HG02973 (cell line): ENCODE measurements at regions not wholly inside any gene's neighbourhood (a gene's known extent, or its start where the extent isn't known, plus 50 kb on each side); places are given as distances from the start of the nearest gene placed in this dataset.
A peak's percentile ranks its signal among the peaks of the same experiment; 100 is the strongest.

Experiments
- ATAC-seq: cut with Tn5 transposase; IDR thresholded peaks from one replicate; pipeline ENCODE4 v1.9.1; 2021; ENCODE audit warnings: moderate library complexity; ENCODE audit not compliant: unreplicated experiment

DNA sequence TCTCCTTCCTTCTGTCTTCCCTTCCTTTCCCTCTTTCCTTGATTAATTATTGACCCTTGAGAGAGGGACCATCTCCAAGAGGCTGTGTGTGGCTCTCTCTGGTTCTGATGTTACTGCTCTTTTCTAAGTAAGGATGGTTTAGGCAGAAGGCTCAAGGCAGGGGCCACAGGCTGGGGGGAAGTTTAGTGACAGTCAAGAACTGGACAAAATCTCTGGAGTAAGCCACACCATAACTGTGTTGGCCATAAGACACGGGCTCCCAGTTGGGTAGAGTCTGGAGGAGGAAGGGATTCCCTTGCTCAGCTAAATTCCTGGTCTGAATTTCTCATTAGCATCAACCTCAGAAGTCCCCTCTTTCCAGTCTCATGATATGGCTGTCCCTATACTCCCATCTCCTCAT lies 74.7 kb downstream of the BUD13 start:
- ATAC-seq = no peak

DNA sequence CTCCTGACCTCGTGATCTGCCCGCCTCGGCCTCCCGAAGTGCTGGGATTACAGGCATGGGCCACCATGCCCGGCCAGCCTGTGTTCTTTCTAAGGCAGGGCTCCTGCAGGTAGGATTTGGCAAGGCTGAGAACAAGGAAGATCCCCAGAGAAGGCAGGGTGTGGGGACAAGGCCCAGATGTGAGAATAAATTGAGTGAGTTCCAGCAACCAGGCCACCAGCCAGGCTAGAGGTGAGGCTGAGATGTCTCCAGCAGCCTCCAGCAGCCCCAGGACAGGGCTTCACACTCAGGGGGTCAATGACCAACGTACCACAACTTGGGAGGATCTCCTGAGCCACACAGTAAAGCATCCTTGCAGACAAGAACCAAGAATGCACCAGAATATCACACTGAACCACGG lies 75.1 kb downstream of the BUD13 start:
- ATAC-seq = no peak

DNA sequence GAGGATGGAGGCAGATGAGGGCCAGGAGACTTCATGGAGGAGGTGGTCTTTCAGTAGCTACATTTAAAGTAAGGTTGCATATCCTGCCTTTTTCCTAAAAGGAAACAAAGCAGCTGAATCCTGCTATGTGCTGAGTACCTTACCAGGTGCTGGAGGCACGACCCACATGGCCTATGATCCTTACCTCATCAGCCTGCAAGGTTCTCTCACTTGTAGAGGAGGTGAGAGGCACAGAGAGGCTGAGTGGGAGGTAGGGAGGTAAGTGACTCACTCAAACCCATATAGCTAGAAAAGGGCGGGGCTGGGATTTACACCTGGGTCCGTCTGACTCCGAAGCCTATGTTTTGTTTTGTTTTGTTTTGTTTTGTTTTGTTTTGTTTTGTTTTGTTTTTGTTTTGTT lies 75.8 kb downstream of the BUD13 start:
- ATAC-seq = no peak

DNA sequence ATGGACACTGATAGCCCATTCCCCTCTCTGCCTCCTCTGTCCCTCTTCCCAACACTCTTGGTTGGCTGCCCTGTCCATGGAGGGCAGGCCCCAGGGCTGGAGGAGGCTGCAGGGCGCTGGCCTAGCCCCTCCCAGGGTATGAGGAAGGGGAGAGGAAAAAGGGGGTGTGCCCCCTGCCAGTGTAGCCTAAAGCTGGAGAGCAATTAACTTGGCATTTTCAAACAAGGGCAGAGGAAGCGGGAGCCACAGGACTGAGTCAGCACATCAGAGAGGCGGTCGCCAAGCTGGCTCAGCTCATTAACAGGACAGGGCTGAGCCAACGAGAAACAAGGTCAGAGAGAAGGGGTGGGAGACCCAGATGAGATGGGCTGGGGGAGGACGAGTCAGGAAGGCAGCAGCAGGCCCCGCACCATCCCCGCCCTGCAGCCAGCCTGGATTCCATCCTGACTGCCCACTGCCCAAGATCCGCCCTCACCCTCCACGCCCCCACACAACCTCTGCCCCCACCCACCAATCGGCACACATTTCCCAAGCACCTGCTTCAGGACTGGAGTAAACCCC lies 76.3 kb downstream of the BUD13 start:
- ATAC-seq = no peak

DNA sequence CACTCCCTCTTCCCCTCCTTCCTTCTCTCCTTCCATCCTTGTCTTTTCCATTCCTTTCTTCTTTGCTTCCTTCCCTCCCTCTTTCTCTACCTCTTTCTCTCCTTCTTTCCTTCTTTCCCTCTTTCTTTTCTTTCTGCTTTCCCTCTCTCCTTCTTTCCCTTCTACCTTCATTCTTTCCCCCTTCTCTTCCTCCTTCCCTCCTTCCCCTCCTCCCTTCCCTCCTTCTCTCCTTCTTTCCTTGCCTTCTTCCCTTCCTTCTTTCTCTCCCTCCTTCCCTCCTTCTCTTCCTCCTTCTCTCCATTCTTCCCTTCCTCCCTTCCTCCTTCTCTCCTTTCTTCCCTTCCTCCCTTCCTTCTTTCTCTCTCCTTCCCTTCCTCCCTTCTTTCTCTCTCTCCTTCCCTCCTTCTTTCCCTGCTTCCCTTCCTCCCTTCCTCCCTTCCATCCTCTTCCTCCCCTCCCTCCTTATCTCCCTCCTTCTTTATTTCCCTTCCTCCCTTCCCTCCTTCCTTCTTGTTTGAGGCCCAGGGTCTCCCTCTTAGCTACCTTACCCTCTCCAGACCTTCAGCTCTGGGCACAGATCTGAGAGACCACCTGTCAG lies 77.0 kb downstream of the BUD13 start:
- no peak for ATAC-seq

DNA sequence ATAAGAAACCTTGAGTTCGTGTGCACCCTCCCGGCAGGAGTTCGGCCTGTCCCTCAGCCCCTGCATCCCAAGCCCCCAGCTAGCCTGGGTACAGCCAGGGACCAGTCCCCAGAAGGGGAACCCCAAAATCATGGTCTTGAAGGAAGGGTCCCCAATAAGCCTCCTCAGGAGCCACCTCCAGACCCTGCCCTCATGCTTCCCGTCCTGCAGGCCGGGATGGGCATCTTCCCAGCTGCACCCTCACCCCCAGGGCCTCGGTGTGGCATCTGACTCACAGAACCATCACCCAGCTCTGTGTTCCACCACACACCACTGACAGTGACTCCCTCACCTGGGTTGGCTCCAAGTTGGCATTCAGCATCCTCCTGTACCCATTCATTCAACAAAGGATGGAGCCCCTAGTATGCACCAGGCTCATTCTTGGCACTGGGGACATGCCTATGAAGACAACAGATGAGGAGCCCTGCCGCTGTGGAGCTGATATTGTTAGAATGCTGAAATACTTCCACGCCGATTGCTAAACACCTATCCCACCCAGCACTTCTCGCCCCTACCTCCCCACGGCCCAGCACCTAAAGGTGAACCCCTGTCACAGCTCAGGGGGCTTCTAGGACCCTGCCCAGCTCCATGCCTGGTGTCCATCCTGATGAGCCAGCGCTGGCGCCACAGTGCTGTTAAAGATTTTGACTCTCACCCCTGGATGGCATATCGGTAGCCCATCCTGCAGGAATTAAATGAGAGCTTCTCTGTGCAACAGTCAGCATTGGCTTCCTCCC lies 77.8 kb downstream of the BUD13 start:
- no peak for ATAC-seq

DNA sequence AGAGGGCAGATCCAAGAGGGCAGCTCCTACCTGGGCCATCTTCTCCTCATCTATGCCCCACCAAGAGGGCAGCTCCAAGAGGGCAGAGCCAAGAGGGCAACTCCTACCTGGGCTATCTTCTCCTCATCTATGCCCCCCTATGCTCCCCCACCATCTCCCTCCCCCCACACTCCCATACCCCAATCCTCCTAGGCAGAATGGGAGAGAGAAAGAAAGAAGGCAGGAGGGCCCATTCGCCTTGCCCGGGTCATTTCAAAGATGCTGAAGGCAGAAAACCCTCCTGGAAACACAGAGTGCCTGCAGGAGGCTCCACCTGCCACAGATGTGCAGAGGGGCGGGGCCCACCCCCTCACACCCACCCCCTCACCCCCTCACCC lies 78.5 kb downstream of the BUD13 start:
- ATAC-seq = no peak

DNA sequence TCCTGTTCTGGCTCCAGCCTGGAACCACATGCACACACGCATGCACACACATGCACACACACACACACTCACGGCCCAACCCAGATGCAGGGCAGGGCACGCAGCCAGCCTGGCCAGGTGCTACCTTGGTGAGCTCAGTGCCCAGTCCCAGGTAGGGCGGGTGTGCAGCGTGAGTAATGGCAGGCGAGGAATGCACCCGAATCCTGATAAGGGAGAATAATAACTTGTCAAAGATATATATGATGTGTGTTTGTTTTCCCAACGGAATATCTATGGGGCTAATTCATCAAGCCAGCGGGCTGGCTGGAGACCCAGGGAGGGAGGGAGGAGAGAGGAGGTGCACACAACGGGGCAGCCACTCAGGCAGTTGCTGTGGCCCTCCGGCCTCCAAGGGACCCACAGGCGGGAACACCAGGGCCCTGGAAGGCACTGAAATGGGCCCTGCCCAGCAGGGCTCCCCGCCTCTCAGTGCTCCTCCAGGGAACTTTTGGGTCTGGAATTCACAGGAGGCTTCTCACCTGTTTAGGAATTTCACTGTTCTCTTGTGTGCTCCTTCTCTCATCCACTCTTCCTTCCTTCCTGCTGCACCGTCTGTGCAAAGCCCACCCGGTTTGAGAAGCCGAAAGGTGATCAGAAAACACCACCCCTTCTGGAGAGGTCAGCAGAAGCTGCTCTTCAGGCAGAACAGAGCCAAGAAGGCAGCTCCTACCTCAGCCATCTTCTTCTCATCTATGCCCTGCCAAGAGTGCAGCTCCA lies 79.0 kb downstream of the BUD13 start:
- no peak for ATAC-seq

DNA sequence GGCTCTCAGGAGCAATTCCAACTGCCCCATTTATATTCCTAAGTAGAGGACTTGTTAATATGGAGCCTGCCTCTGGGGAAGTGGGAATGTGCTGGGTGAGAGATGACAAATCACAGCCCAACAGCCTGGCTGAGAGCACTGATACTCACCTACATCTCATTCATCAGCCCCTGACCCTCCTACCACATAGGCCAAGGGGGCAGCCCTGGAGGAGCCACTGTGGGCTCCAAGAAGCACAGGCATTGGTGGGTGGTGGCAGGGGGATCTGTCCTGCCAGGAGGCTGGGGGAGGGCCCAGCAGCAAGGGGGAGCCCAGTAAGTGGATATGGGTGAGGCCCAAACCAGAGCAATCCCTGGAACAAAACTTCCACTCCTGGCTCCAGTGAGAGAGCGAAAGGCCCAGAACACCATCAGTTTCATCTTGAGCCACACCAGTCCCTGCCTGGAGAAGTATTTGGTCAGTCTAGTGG lies 79.7 kb downstream of the BUD13 start:
- no peak for ATAC-seq

DNA sequence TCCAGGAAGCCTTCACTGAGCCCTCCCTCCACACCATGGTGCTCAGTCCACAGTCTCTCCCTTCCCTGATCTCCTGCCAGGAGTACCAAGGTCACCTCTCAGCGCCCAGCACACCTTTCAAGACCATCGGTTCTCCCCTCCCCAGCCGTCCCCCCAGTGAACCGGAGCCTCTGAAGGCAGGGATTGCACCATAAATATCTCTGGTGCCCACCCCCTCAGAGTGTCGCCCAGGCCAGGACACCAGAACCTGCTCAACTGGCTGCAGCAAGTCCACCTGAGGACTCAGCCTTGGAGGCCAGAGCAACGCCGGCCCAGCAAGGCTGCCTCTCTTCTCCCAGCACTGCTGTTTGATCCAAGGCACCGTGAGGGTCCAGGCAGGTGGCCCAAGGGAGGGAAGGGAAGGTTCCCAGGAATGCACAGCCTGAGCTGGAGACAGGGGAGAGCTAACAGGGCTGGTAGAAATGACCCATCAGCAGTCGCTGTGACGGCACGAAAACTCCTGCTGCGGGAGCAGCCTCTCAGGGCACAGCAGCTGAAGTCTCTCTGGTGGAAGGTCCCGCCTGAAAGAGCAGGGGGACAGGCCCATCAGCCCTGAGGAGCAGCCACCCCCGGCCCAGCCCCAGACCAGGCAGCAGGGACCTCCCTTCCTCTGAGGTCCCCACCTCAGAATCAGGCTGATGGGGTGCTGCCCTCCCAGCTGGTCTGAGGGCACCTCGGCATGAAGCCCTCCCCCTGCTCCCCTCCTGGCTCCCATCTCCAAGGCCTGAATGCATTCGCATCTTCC lies 80.3 kb downstream of the BUD13 start:
- no peak for ATAC-seq

DNA sequence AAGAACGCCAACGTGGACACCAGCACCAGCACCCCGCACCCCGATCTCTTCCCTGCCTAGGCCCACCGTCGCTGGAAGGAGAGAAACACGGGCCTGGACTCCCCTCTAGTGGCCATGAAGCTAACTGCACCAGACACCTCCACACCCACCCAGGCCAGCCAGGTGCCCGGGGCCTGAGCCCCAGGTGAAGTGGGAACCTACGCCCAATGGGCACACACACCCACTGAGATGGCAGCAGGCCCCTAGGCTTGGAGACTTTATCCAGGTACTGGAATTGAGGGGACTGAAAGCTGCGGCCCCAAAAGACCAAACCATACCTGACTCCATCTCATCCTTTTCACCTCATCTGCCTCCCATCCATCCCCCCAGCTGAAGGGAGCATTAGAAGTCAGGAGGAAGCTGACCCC lies 81.0 kb downstream of the BUD13 start:
- peak; percentile 70 for ATAC-seq

DNA sequence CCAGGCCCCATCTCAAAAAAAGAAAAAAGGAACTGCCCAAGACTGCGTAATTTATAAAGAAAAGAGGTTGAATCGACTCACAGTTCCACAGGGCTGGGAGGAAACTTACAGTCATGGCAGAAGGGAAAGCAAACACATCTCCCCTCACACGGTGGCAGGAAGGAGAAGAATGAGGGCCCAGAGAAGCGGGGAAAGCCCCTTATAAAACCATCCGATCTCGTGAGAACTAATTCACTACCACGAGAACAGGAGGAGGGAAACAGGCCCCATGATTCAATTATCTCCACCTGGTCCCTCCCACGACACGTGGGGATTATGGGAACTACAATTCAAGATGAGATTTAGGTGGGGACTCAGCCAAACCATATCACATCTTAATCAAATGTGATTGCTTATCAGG lies 82.2 kb downstream of the BUD13 start:
- ATAC-seq = no peak

DNA sequence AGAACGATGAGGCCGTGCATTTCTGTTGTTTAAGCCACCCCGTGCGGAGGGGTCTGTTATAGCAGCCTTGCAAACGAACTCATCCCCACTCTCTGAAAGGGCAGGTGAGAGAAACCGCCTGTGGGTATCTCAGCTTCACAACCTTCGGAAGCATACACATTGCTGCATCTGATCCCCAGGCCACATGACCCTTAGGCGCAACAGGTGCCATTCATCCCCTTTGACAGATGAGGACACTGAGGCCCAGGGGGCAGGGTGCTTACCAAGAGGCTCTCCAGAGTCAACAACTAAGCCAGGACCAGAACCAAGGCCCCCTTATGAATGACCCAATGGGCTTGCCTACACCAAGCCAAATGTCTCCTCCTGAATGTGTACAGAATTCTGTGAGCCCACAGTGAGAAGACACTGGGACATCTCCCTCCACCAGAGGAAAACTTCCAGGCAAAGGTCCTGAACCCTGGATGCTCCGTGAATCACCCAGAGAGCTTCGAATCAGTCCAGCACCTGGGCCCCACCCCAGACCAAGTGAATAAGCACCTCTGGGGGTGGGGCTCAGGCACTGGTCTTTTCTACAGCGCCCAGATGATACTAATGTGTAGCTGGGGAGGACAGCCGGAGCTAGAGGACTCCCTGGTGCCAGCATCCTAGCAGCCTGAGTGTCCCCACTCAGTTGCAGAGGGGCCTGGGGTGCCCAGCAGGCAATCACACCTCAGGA lies 83.2 kb downstream of the BUD13 start:
- ATAC-seq = no peak

DNA sequence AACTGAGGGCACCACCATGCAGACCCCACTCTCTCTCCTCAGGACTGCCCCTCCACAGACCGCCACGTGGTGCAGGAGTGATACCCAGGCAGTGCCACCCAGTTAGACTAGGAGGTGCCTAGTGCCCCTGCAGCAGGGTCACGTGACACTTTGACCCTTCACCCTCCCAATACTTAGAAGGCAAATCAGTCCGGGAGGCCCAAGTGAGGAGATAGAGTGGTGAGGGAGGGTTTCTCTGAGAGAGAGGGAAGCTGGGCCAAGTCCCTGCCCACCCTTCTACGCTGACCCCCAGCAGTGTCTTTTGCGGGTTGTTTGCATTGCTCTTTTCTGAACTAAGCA lies 84.6 kb downstream of the BUD13 start:
- ATAC-seq = no peak

DNA sequence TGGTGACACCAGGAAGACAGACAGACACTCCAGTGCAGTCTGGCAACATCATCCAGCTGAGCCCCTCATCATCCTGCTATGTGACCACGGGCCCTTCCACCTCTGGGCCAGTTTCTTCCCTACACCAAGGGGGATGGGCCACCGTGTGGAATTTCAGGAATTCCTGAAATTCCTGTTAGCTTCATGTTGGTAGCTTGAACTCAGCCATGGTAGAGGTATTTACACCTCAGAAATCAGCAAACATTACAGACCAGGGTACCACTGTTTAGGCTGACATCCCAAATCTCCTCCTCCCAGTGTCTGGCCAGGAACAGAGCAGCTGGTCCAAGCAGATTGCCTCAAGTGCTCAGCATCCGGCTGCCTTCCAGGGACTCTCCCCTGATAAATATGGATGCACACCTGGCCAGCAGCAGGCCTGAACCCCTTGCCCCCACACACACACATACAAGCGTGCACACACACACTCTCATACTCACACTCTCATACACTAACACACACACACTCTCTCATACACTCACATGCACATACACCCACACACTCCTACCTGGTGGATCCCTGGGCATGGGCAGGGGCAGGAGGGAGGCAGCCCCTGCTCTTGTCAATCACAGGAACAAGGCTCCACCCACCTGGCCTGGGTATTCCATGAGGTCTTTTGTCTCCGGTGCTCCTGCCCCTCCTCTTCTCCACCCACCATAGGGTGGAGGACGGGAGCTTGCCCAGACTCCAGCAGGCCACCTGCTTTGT lies 85.2 kb downstream of the BUD13 start:
- no peak for ATAC-seq

DNA sequence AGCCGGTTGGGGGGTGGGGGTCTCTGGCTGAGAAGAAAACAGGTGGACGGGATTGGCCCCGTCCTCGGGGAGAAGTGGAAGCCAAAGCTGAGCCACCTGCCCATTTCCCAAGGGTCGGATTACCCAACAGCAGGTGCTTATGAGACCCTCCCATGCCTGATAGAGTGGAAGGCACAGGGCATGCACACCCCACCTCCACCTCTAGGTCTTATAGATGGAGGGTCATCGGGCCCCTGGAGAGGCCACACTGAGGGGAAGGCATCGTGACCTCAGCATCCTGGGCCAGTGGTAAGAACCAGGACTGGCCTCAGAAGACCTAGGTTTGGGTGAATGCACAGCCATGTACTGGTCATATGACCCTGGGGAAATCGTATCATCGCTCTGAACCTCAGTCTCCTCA lies 85.9 kb downstream of the BUD13 start:
- ATAC-seq = no peak

DNA sequence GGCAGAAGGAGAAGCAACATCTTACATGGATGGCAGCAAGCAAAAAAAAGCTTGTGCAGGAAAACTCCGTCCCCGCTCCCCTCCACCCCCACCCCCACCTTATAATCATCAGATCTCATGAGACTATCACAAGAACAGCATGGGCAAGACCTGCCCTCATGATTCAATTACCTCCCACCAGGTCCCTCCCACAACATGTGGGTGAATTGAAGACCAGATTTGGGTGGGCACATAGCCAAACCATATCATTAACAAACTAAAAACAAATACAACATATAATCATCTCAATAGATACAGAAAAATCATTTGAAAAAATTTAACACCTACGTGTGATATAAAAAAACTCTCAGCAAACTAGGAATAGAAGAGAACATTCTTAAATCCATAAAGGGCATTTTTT lies 88.8 kb downstream of the BUD13 start:
- ATAC-seq = no peak

DNA sequence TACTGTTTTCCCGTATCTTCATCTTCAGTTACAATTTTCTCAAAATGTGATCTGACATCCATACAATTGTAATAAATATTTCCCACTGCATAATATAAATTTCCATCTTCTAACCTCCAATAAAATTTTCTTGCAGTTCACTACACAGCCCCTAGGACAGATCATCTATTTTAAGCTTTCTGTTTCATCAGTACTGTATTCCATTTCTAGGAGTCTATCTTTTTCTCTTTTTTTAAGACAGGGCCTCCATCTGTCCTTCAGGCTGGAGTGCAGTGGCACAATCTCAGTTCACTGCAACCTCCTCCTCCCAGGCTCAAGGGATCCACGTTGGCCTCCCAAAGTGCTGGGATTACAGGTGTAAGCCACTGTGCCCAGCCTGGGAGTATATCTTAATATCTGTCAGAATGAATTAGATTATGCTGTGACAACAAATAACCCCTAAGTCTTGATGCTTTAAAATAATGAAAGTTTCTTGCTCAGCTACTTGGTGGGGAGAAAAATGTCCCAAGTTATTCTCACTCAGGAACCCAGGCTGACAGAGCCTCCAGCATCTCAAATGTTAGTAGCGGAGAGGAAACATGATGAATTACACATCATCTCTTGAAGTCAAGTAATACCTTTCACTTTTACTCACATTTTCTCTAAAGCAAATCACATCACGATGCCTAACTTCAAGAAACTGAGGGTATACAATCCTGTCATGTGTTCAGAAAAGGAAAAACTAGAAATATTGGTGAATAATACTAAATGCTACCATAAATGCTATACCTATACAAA lies 92.2 kb downstream of the BUD13 start:
- ATAC-seq = no peak

DNA sequence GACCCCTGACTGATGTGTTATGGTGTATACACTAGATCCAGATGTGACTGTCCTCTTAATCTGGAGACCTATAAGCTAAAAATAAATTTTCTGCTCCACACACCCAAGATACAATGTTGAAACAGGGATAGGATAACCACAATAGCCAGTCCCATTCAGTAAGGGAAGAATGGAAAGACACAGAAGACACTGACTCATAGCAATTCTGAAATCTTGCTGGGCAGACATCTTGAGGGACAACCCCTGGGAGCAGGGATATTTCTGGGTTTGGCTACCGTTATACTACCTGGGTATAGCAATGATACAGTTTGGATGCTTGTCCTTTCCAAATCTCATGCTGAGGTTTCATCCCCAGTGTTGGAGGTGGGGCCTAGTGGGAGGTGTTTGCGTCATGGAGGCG lies 93.9 kb downstream of the BUD13 start:
- no peak for ATAC-seq
